ENCODE measurements at regions not wholly inside any gene's neighbourhood (a gene's known extent, or its start where the extent isn't known, plus 50 kb on each side); places are given as distances from the start of the nearest gene placed in this dataset.

- intact Hi-C loops (cut with DNase I) = no loop called here
- no peak for ATAC-seq
- Histone ChIP-seq H3K9me3 (no peaks in the 10 kb centered on the region), H3K27ac (no peak overlapping the region), H3K27me3 (no peaks in the 10 kb centered on the region), H3K4me1 (no peaks in the 10 kb centered on the region), H3K4me3 (no peak overlapping the region), H3K36me3 (no peaks in the 10 kb centered on the region)
- TF ChIP-seq CTCF (IDR thresholded peaks at IDR 0.05) = no peak
- no peak for TF ChIP-seq POLR2A (IDR thresholded peaks at IDR 0.05)
- no peak for DNase-seq
These were observed 65.0 kb upstream of the DNAJC19 start for GRCh38 chr3:181054538-181054937.

DNA sequence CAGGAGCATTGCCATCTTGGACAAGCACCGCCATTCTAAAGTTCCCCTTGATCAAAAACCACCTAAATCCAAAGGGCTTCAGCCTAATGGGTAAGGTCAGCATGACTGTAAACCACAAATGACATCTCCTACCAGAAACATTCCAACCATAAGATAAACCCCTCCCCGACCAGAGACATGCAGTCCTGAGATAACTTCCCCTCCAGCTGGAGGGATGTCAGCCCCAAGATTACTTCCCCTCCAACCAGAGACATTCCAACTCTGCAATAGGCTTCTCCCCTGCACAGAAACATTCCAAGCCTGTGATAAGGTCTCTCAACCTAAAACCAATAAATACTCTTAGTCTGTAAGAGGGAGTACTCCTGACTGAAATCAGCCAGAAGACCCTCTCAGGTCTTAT is 62.7 kb upstream of the DNAJC19 start:
- intact Hi-C loops (cut with DNase I) = no loop called here
- H3K27me3 ChIP-seq = no peaks in the 10 kb centered on the region
- no peaks in the 10 kb centered on the region for H3K4me1 ChIP-seq
- TF ChIP-seq CTCF (IDR thresholded peaks at IDR 0.05) (no peak), POLR2A (IDR thresholded peaks at IDR 0.05) (no peak)
- H3K27ac ChIP-seq = no peak overlapping the region
- H3K36me3 ChIP-seq = no peaks in the 10 kb centered on the region
- ATAC-seq (no peak), DNase-seq (no peak)
- H3K4me3 ChIP-seq = no peak overlapping the region
- H3K9me3 ChIP-seq = no peaks in the 10 kb centered on the region
- 30 to 39% (median 36%) methylated on average over 2 of the region's 2 CpGs for WGBS, 4 donors

GRCh38 chr3:181050738-181051137 is 61.2 kb upstream of the DNAJC19 start:
- Histone ChIP-seq H3K4me1 (no peaks in the 10 kb centered on the region), H3K4me3 (no peak overlapping the region), H3K27ac (no peak overlapping the region), H3K36me3 (no peaks in the 10 kb centered on the region), H3K27me3 (no peaks in the 10 kb centered on the region), H3K9me3 (peaks cover 0 to 7% (median 0%) of the 10 kb centered on the region in 12 donors)
- DNase-seq (no peak), ATAC-seq (no peak)
- no peak for TF ChIP-seq POLR2A (IDR thresholded peaks at IDR 0.05)
- TF ChIP-seq CTCF (IDR thresholded peaks at IDR 0.05) = no peak
- 2 to 14% (median 7%) methylated on average over 1 of the region's 1 CpG for WGBS, 4 donors
- intact Hi-C loops (cut with DNase I) = no loop called here

- TF ChIP-seq CTCF (IDR thresholded peaks at IDR 0.05) (no peak), POLR2A (IDR thresholded peaks at IDR 0.05) (no peak)
- DNase-seq = no peak
These were observed 50.5 kb upstream of the DNAJC19 start for GRCh38 chr3:181040030-181040429.

More at GRCh38 chr3:181040030-181040429, 50.5 kb upstream of the DNAJC19 start:
- intact Hi-C loops (cut with DNase I) = no loop called here
- H3K36me3 ChIP-seq = no peaks in the 10 kb centered on the region
- peaks cover 0 to 32% (median 0%) of the 10 kb centered on the region in 12 donors for H3K9me3 ChIP-seq
- no peaks in the 10 kb centered on the region for H3K4me1 ChIP-seq
- H3K4me3 ChIP-seq = no peak overlapping the region
- H3K27ac ChIP-seq = no peak overlapping the region
- ATAC-seq = no peak
- no peaks in the 10 kb centered on the region for H3K27me3 ChIP-seq

Data from heart left ventricle (tissue), 16 donors.